Neuron (in vitro differentiated cells): ENCODE measurements at regions not wholly inside any gene's neighbourhood (a gene's known extent, or its start where the extent isn't known, plus 50 kb on each side); places are given as distances from the start of the nearest gene placed in this dataset.

ENCODE experiments used
- H2AFZ ChIP-seq: one replicate; pipeline ENCODE4 v1.6.1; 2013; ENCODE audit warnings: low read depth, mild to moderate bottlenecking, inconsistent platforms, low read length, moderate library complexity
- H3K27me3 ChIP-seq: one replicate; pipeline ENCODE4 v1.6.1; 2013; ENCODE audit warnings: low read length; ENCODE audit not compliant: insufficient read depth
- H3K36me3 ChIP-seq: one replicate; pipeline ENCODE4 v1.6.1; 2013; ENCODE audit warnings: low read length; ENCODE audit not compliant: insufficient read depth
- H3K4me1 ChIP-seq: one replicate; pipeline ENCODE4 v1.6.1; 2013; ENCODE audit warnings: low read length; ENCODE audit not compliant: insufficient read depth
- H3K4me3 ChIP-seq: 2 replicates; pipeline ENCODE4 v1.5.1; 2013; ENCODE audit warnings: mild to moderate bottlenecking, low read length, moderate library complexity
- H3K9me3 ChIP-seq: one replicate; pipeline ENCODE4 v1.6.1; 2013; ENCODE audit warnings: low read length

- no peaks in the 10 kb centered on the region for H3K4me1 ChIP-seq
- no peaks in the 10 kb centered on the region for H3K36me3 ChIP-seq
- no peaks in the 10 kb centered on the region for H3K27me3 ChIP-seq
- H3K9me3 ChIP-seq, result no peaks in the 10 kb centered on the region
- H2AFZ ChIP-seq, result no peak overlapping the region
- no peak overlapping the region for H3K4me3 ChIP-seq
Measured at GRCh38 chr9:19682397-19682796, 106.4 kb downstream of the SLC24A2 start.

GRCh38 chr9:19681846-19682245, 107.0 kb downstream of the SLC24A2 start:
- no peaks in the 10 kb centered on the region for H3K27me3 ChIP-seq
- H3K4me1 ChIP-seq, result no peaks in the 10 kb centered on the region
- no peaks in the 10 kb centered on the region for H3K9me3 ChIP-seq
- H3K36me3 ChIP-seq, result no peaks in the 10 kb centered on the region
- no peak overlapping the region for H3K4me3 ChIP-seq
- H2AFZ ChIP-seq, result no peak overlapping the region

GRCh38 chr9:19677924-19678323, 110.9 kb downstream of the SLC24A2 start:
- Histone ChIP-seq H3K4me1 (no peaks in the 10 kb centered on the region), H3K36me3 (no peaks in the 10 kb centered on the region), H3K9me3 (no peaks in the 10 kb centered on the region), H3K4me3 (no peak overlapping the region), H2AFZ (no peak overlapping the region), H3K27me3 (no peaks in the 10 kb centered on the region)

- no peaks in the 10 kb centered on the region for H3K4me1 ChIP-seq
- H3K4me3 ChIP-seq, result no peak overlapping the region
- no peaks in the 10 kb centered on the region for H3K27me3 ChIP-seq
- H3K36me3 ChIP-seq, result no peaks in the 10 kb centered on the region
- no peaks in the 10 kb centered on the region for H3K9me3 ChIP-seq
- H2AFZ ChIP-seq, result no peak overlapping the region
Measured at GRCh38 chr9:19675492-19675891, 113.3 kb downstream of the SLC24A2 start.

GRCh38 chr9:19666575-19666974, 122.3 kb downstream of the SLC24A2 start:
- H2AFZ ChIP-seq, result no peak overlapping the region
- H3K27me3 ChIP-seq, result no peaks in the 10 kb centered on the region
- no peak overlapping the region for H3K4me3 ChIP-seq
- H3K36me3 ChIP-seq, result no peaks in the 10 kb centered on the region
- H3K4me1 ChIP-seq, result no peaks in the 10 kb centered on the region
- H3K9me3 ChIP-seq, result no peaks in the 10 kb centered on the region

- Histone ChIP-seq H3K4me1 (no peaks in the 10 kb centered on the region), H3K27me3 (no peaks in the 10 kb centered on the region), H3K4me3 (no peak overlapping the region), H3K36me3 (no peaks in the 10 kb centered on the region), H3K9me3 (no peaks in the 10 kb centered on the region), H2AFZ (no peak overlapping the region)
Measured at GRCh38 chr9:19665146-19665863, 123.5 kb downstream of the SLC24A2 start.

- Histone ChIP-seq H2AFZ (no peak overlapping the region), H3K36me3 (no peaks in the 10 kb centered on the region), H3K4me3 (no peak overlapping the region), H3K4me1 (no peaks in the 10 kb centered on the region), H3K27me3 (no peaks in the 10 kb centered on the region), H3K9me3 (no peaks in the 10 kb centered on the region)
Measured at GRCh38 chr9:19663570-19663969, 125.3 kb downstream of the SLC24A2 start.

- H3K36me3 ChIP-seq, result no peaks in the 10 kb centered on the region
- H3K27me3 ChIP-seq, result no peaks in the 10 kb centered on the region
- no peak overlapping the region for H3K4me3 ChIP-seq
- H2AFZ ChIP-seq, result no peak overlapping the region
- no peaks in the 10 kb centered on the region for H3K4me1 ChIP-seq
- no peaks in the 10 kb centered on the region for H3K9me3 ChIP-seq
Measured at GRCh38 chr9:19662213-19662612, 126.6 kb downstream of the SLC24A2 start.

GRCh38 chr9:19660019-19660418, 128.8 kb downstream of the SLC24A2 start:
- Histone ChIP-seq H3K27me3 (no peaks in the 10 kb centered on the region), H2AFZ (no peak overlapping the region), H3K4me3 (no peak overlapping the region), H3K4me1 (no peaks in the 10 kb centered on the region), H3K9me3 (no peaks in the 10 kb centered on the region), H3K36me3 (no peaks in the 10 kb centered on the region)

- Histone ChIP-seq H3K4me3 (no peak overlapping the region), H3K27me3 (no peaks in the 10 kb centered on the region), H3K9me3 (no peaks in the 10 kb centered on the region), H3K36me3 (no peaks in the 10 kb centered on the region), H2AFZ (no peak overlapping the region), H3K4me1 (no peaks in the 10 kb centered on the region)
Measured at GRCh38 chr9:19656704-19657103, 132.1 kb downstream of the SLC24A2 start.

- no peaks in the 10 kb centered on the region for H3K36me3 ChIP-seq
- H2AFZ ChIP-seq, result no peak overlapping the region
- no peaks in the 10 kb centered on the region for H3K4me1 ChIP-seq
- peaks cover 2% of the 10 kb centered on the region for H3K27me3 ChIP-seq
- H3K4me3 ChIP-seq, result no peak overlapping the region
- H3K9me3 ChIP-seq, result no peaks in the 10 kb centered on the region
Measured at GRCh38 chr9:19651681-19652080, 137.2 kb downstream of the SLC24A2 start.

GRCh38 chr9:19650312-19650711, 138.5 kb downstream of the SLC24A2 start:
- H3K4me1 ChIP-seq, result no peaks in the 10 kb centered on the region
- no peak overlapping the region for H2AFZ ChIP-seq
- no peak overlapping the region for H3K4me3 ChIP-seq
- peaks cover 2% of the 10 kb centered on the region for H3K27me3 ChIP-seq
- H3K9me3 ChIP-seq, result no peaks in the 10 kb centered on the region
- H3K36me3 ChIP-seq, result no peaks in the 10 kb centered on the region

GRCh38 chr9:19649336-19650041, 139.3 kb downstream of the SLC24A2 start:
- Histone ChIP-seq H3K9me3 (no peaks in the 10 kb centered on the region), H3K27me3 (peaks cover 2% of the 10 kb centered on the region), H3K4me3 (no peak overlapping the region), H3K36me3 (no peaks in the 10 kb centered on the region), H3K4me1 (no peaks in the 10 kb centered on the region), H2AFZ (no peak overlapping the region)
